Adrenal gland (tissue), 9 donors: ENCODE measurements at regions not wholly inside any gene's neighbourhood (a gene's known extent, or its start where the extent isn't known, plus 50 kb on each side); places are given as distances from the start of the nearest gene placed in this dataset.

Source experiments
- DNase-seq, 7 donors: peaks; one replicate each; pipeline ENCODE4 v3.0.0-alpha.2; 2019 to 2020
- H3K27ac ChIP-seq, 5 donors: fragments of 200-600 bp; sonication (generic) in 4 of 5; 1 replicate in 3 of 5; 2 replicates in 2 of 5; pipeline versions ENCODE4 v1.5.1 to v1.8.0; 2016 to 2020; ENCODE audit warnings: mild to moderate bottlenecking in 1 of 5
- H3K27me3 ChIP-seq: fragments of 200-600 bp; 2 replicates; pipeline ENCODE4 v1.8.0; 2021
- H3K36me3 ChIP-seq, 2 donors: fragments of 200-600 bp; replicated peaks in 1 of 2; 1 replicate in 1 of 2; 2 replicates in 1 of 2; pipeline versions ENCODE4 v1.5.1 to v1.8.0; 2018 to 2022
- H3K4me1 ChIP-seq, 2 donors: fragments of 200-600 bp; replicated peaks in 1 of 2; 1 replicate in 1 of 2; 2 replicates in 1 of 2; pipeline versions ENCODE4 v1.5.1 to v1.8.0; 2018 to 2021
- H3K4me3 ChIP-seq, 4 donors: fragments of 200-600 bp; sonication (generic) in 3 of 4; one replicate each; pipeline ENCODE4 v1.5.1; 2016 to 2018
- H3K9me3 ChIP-seq, 3 donors: fragments of 200-600 bp; sonication (generic) in 1 of 3; replicated peaks in 1 of 3; 1 replicate in 2 of 3; 2 replicates in 1 of 3; pipeline versions ENCODE4 v1.5.1 to v1.8.0; 2016 to 2021
- CTCF ChIP-seq, 6 experiments: fragments of 450-650 bp in 4 of 6; fragments of 200-600 bp in 2 of 6; sonication (generic) in 1 of 6; IDR thresholded peaks; 1 replicate in 5 of 6; 2 replicates in 1 of 6; pipeline versions ENCODE4 v1.5.1 to v1.8.0; 2016 to 2021; ENCODE audit warnings: antibody characterized with exemption in 6 of 6, mild to moderate bottlenecking in 2 of 6, moderate library complexity in 1 of 6
- POLR2A ChIP-seq, 2 donors: fragments of 450-650 bp; IDR thresholded peaks; one replicate each; pipeline ENCODE4 v1.6.1; 2017; ENCODE audit warnings: antibody characterized with exemption in 2 of 2, mild to moderate bottlenecking in 2 of 2, moderate library complexity in 1 of 2
- WGBS, 4 donors: extraction: QIAGEN DNeasy Blood & Tissue Kit in 2 of 4; methylation state at CpG; one replicate each; pipeline versions ENCODE4 v1.1.5 to v1.1.7; 2013 to 2017; 5-methylcytosine and 5-hydroxymethylcytosine counted together
- intact Hi-C, 2 donors: fragments of 100-400 bp; cut with DNase I; formaldehyde crosslinking; loops; one replicate each; pipeline versions ENCODE4 v1.14.1 to v1.15.0; 2022 to 2023
- donor health status: healthy with polysubstance abuse.
- donor health status: Bipolar disorder and iron deficiency.
- donor health status: DM: yes; HTN: yes; CAD: no.
- donor health status: DM: no; HTN: no; CAD: no.
- donor health status: DM: no; HTN: no; CAD: no.

- intact Hi-C loops = no loop called here
- H3K36me3 ChIP-seq = no peaks in the 10 kb centered on the region
- H3K27me3 ChIP-seq = no peaks in the 10 kb centered on the region
- TF ChIP-seq POLR2A (IDR thresholded peaks at IDR 0.05) = no peak
- TF ChIP-seq CTCF (IDR thresholded peaks at IDR 0.05) = no peak
- H3K9me3 ChIP-seq = no peaks in the 10 kb centered on the region
- no peak for DNase-seq
- 56 to 60% (median 56%) methylated on average over 7 of the region's 7 CpGs for WGBS, 4 donors
- no peak overlapping the region for H3K4me3 ChIP-seq
- no peaks in the 10 kb centered on the region for H3K4me1 ChIP-seq
- H3K27ac ChIP-seq = no peak overlapping the region
Measured at GRCh38 chr18:77960791-77961410, 711.3 kb downstream of the GALR1 start.

- Histone ChIP-seq H3K27me3 (no peaks in the 10 kb centered on the region), H3K36me3 (no peaks in the 10 kb centered on the region), H3K27ac (no peak overlapping the region), H3K9me3 (no peaks in the 10 kb centered on the region), H3K4me1 (no peaks in the 10 kb centered on the region), H3K4me3 (no peak overlapping the region)
- no peak for DNase-seq
- no peak for TF ChIP-seq POLR2A (IDR thresholded peaks at IDR 0.05)
- intact Hi-C loops = no loop called here
- 65 to 86% (median 74%) methylated on average over 4 to 5 of the region's 5 CpGs for whole genome bisulfite sequencing, 4 donors
Measured at GRCh38 chr18:77967071-77967470, 717.4 kb downstream of the GALR1 start.

GRCh38 chr18:77967791-77968190 is 718.1 kb downstream of the GALR1 start:
- H3K27ac ChIP-seq = no peak overlapping the region
- DNase-seq = no peak
- no peaks in the 10 kb centered on the region for H3K9me3 ChIP-seq
- no peaks in the 10 kb centered on the region for H3K36me3 ChIP-seq
- intact Hi-C loops = no loop called here
- H3K27me3 ChIP-seq = no peaks in the 10 kb centered on the region
- 67 to 83% (median 77%) methylated on average over 2 to 3 of the region's 3 CpGs for WGBS, 4 donors
- no peaks in the 10 kb centered on the region for H3K4me1 ChIP-seq
- no peak for TF ChIP-seq CTCF (IDR thresholded peaks at IDR 0.05)
- TF ChIP-seq POLR2A (IDR thresholded peaks at IDR 0.05) = no peak
- no peak overlapping the region for H3K4me3 ChIP-seq

GRCh38 chr18:77969972-77970371 is 720.3 kb downstream of the GALR1 start:
- H3K9me3 ChIP-seq = no peaks in the 10 kb centered on the region
- H3K27ac ChIP-seq = no peak overlapping the region
- no peaks in the 10 kb centered on the region for H3K27me3 ChIP-seq
- intact Hi-C loops = no loop called here
- H3K4me1 ChIP-seq = no peaks in the 10 kb centered on the region
- no peak overlapping the region for H3K4me3 ChIP-seq
- WGBS, 4 donors = 52 to 66% (median 55%) methylated on average over 2 of the region's 2 CpGs
- DNase-seq = no peak
- H3K36me3 ChIP-seq = no peaks in the 10 kb centered on the region
- TF ChIP-seq POLR2A (IDR thresholded peaks at IDR 0.05) (no peak), CTCF (IDR thresholded peaks at IDR 0.05) (no peak)

- TF ChIP-seq CTCF (IDR thresholded peaks at IDR 0.05) (no peak), POLR2A (IDR thresholded peaks at IDR 0.05) (no peak)
- H3K27ac ChIP-seq = no peak overlapping the region
- no peaks in the 10 kb centered on the region for H3K36me3 ChIP-seq
- no peaks in the 10 kb centered on the region for H3K4me1 ChIP-seq
- no peak overlapping the region for H3K4me3 ChIP-seq
- no peak for DNase-seq
- intact Hi-C loops = no loop called here
- 61 to 71% (median 66%) methylated on average over 8 of the region's 8 CpGs for whole genome bisulfite sequencing, 4 donors
- H3K9me3 ChIP-seq = no peaks in the 10 kb centered on the region
- no peaks in the 10 kb centered on the region for H3K27me3 ChIP-seq
Measured at GRCh38 chr18:77970814-77971213, 721.2 kb downstream of the GALR1 start.
